ENCODE measurements at regions not wholly inside any gene's neighbourhood (a gene's known extent, or its start where the extent isn't known, plus 50 kb on each side); places are given as distances from the start of the nearest gene placed in this dataset.

GRCh38 chr14:22488522-22489243 lies 100.3 kb downstream of the DAD1 start:
- CTCF ChIA-PET (ENCODE audit: partially characterized antibody) = interaction anchor here (0.7 to 3.3 kb wide), 4 partner anchors 11 to 82 kb away, joined by 3 to 13 read pairs (median 4); no protein-coding TSS in a partner anchor
- H2AFZ ChIP-seq (ENCODE audit: low read length) = no peak overlapping the region
- H3K9me3 ChIP-seq (ENCODE audit: insufficient read depth in 2 of 2, low read depth in 1 of 2, low read length in 1 of 2) = no peaks in the 10 kb centered on the region
- H4K8ac ChIP-seq (ENCODE audit: extremely low read depth, insufficient read depth, low read length) = no peak overlapping the region
- H2BK15ac ChIP-seq (ENCODE audit: low read length) = no peak overlapping the region
- peak overlapping the region; percentile 21; the same call in 1 of the 2 replicates for H3K18ac ChIP-seq (ENCODE audit: extremely low read depth, low read length)
- POLR2A ChIA-PET (ENCODE audit: partially characterized antibody) = no interaction called here
- H3K27ac ChIP-seq (ENCODE audit: low read depth, low read length) = no peak overlapping the region
- H3K23ac ChIP-seq (ENCODE audit: insufficient read length) = no peak overlapping the region
- no peak overlapping the region for H2BK120ac ChIP-seq (replicated peaks; ENCODE audit: low read depth, low read length)
- H3K56ac ChIP-seq (replicated peaks; ENCODE audit: insufficient read length, low read depth, low read length) = no peak overlapping the region
- H3K79me1 ChIP-seq (ENCODE audit: low read depth, low read length) = no peaks in the 10 kb centered on the region
- no peak overlapping the region for H4K91ac ChIP-seq (replicated peaks; ENCODE audit: insufficient read length, low read length)
- H2BK12ac ChIP-seq (ENCODE audit: low read depth, low read length) = no peak overlapping the region
- H4K5ac ChIP-seq (ENCODE audit: insufficient read length, low read depth, low read length) = no peak overlapping the region
- no peaks in the 10 kb centered on the region for H3K27me3 ChIP-seq (replicated peaks in 1 of 4; ENCODE audit: control insufficient read depth in 3 of 4, extremely low read depth in 1 of 4, insufficient read depth in 3 of 4, low read length in 3 of 4)
- no peaks in the 10 kb centered on the region for H3K79me2 ChIP-seq (ENCODE audit: control insufficient read depth in 1 of 2, insufficient read depth in 2 of 2, low read length in 2 of 2)
- H3K36me3 ChIP-seq (ENCODE audit: control insufficient read depth in 2 of 4, insufficient read depth in 4 of 4, low read length in 3 of 4) = no peaks in the 10 kb centered on the region
- TF ChIP-seq E2F6 (IDR thresholded peaks at IDR 0.05) = no peak
- DNase-seq (ENCODE audit: low read depth in 1 of 2, low spot score in 2 of 2) (no peak), FAIRE-seq (no peak)
- H2AK5ac ChIP-seq (ENCODE audit: low read depth, low read length) = no peak overlapping the region
- H3K9ac ChIP-seq (replicated peaks in 1 of 4; ENCODE audit: extremely low read depth in 1 of 4, low read depth in 3 of 4, low read length in 3 of 4) = no peak overlapping the region
- 0 out of 2 replicates have a peak overlapping the region, but pooled peaks have one; percentile 49 for H2BK20ac ChIP-seq (ENCODE audit: low read length)
- no peaks in the 10 kb centered on the region for H4K20me1 ChIP-seq (replicated peaks in 1 of 2; ENCODE audit: control insufficient read depth in 1 of 2, insufficient read depth in 2 of 2, low read length in 2 of 2)
- no peak overlapping the region for H3K4me2 ChIP-seq (ENCODE audit: insufficient read depth in 1 of 2, low read depth in 2 of 2, low read length in 2 of 2)
- H3K4ac ChIP-seq (replicated peaks; ENCODE audit: insufficient read length, low read depth, low read length) = no peak overlapping the region
- H3K4me3 ChIP-seq (ENCODE audit: extremely low read depth in 1 of 4, insufficient read depth in 2 of 4, low read depth in 3 of 4, low read length in 4 of 4) = no peak overlapping the region
- no peak overlapping the region for H3K14ac ChIP-seq (ENCODE audit: insufficient read length)
- WGBS, 2 experiments (ENCODE audit: extremely low coverage in 1 of 2, insufficient coverage in 1 of 2, insufficient read length in 1 of 2, insufficient replicate concordance in 2 of 2, low coverage in 1 of 2, low lambda C conversion rate in 2 of 2, missing lambda C conversion rate in 1 of 2) = 81% methylated on average over 10 of the region's 10 CpGs; no CpG with 5 or more reads in 1 of the 2 experiments
- no peak overlapping the region for H2BK5ac ChIP-seq (ENCODE audit: low read depth, low read length)
- H3K4me1 ChIP-seq (replicated peaks in 1 of 4; ENCODE audit: control insufficient read depth in 3 of 4, insufficient read depth in 4 of 4, low read length in 3 of 4) = peaks cover 0 to 7% (median 0%) of the 10 kb centered on the region in 4 experiments; a peak in 1 of 7 replicates
- no peaks in the 10 kb centered on the region; the same call in 1 of the 2 replicates for H3K23me2 ChIP-seq (ENCODE audit: low read depth, low read length)
